B cell (primary cell): ENCODE measurements at regions not wholly inside any gene's neighbourhood (a gene's known extent, or its start where the extent isn't known, plus 50 kb on each side); places are given as distances from the start of the nearest gene placed in this dataset.

Experiments used
- ATAC-seq: fragments of 200-7000 bp; cut with Tn5 transposase; one replicate; pipeline ENCODE4 v1.10.0; 2021; ENCODE audit warnings: low read depth, mild to moderate bottlenecking, moderate number of reproducible peaks, moderate library complexity
- CTCF ChIA-PET: fragments of 350-600 bp; sonication (Branson Sonifier 250); formaldehyde crosslinking; loops from one replicate; lab custom pipeline; 2021; ENCODE audit warnings: antibody characterized with exemption, inconsistent platforms; lab: Charles Lee
- POLR2A ChIA-PET: fragments of 350-600 bp; sonication (Branson Sonifier 250); formaldehyde crosslinking; loops from one replicate; lab custom pipeline; 2021; ENCODE audit warnings: antibody characterized with exemption; lab: Charles Lee
- DNase-seq: peaks from one replicate; pipeline ENCODE4 v3.0.0; 2013
- H2AFZ ChIP-seq: 2 replicates; pipeline ENCODE4 v1.6.1; 2012; ENCODE audit warnings: mild to moderate bottlenecking, low read depth, low read length; ENCODE audit not compliant: insufficient read depth, poor library complexity, severe bottlenecking
- H3K27ac ChIP-seq, 2 donors: 1 replicate in 1 of 2; 2 replicates in 1 of 2; pipeline ENCODE4 v1.5.1; 2012 to 2013; ENCODE audit warnings: low read length in 2 of 2, mild to moderate bottlenecking in 2 of 2, moderate library complexity in 1 of 2
- H3K27me3 ChIP-seq, 4 experiments: fragments of 200-600 bp in 1 of 4; sonication (generic) in 1 of 4; replicated peaks in 1 of 4; 1 replicate in 2 of 4; 2 replicates in 2 of 4; pipeline versions ENCODE4 v1.6.1 to v1.7.0; 2013 to 2016; ENCODE audit warnings: low read length in 3 of 4, mild to moderate bottlenecking in 2 of 4, mixed read lengths in 1 of 4, moderate library complexity in 1 of 4; ENCODE audit not compliant: insufficient read depth in 4 of 4, control insufficient read depth in 3 of 4; ENCODE audit errors: control extremely low read depth in 1 of 4
- H3K36me3 ChIP-seq, 2 experiments: replicated peaks in 1 of 2; 1 replicate in 1 of 2; 2 replicates in 1 of 2; pipeline versions ENCODE4 v1.6.1 to v1.7.1; 2013; ENCODE audit warnings: low read length in 1 of 2; ENCODE audit not compliant: insufficient read depth in 2 of 2, control insufficient read depth in 1 of 2; ENCODE audit errors: control extremely low read depth in 1 of 2, extremely low read depth in 1 of 2
- H3K4me1 ChIP-seq, 2 donors: fragments of 200-600 bp in 1 of 2; sonication (generic) in 1 of 2; 1 replicate in 1 of 2; 2 replicates in 1 of 2; pipeline versions ENCODE4 v1.5.1 to v1.6.1; 2013 to 2017; ENCODE audit warnings: low read length in 2 of 2; ENCODE audit not compliant: control insufficient read depth in 2 of 2, insufficient read depth in 2 of 2
- H3K4me2 ChIP-seq: replicated peaks from 2 replicates; pipeline ENCODE3; 2012; ENCODE audit warnings: mild to moderate bottlenecking, low read depth, low read length; ENCODE audit not compliant: poor library complexity, severe bottlenecking
- H3K4me3 ChIP-seq, 5 experiments: fragments of 200-600 bp in 1 of 5; sonication (generic) in 1 of 5; 1 replicate in 3 of 5; 2 replicates in 2 of 5; pipeline versions ENCODE4 v1.5.1 to v1.7.0; 2011 to 2016; ENCODE audit warnings: low read length in 4 of 5, mild to moderate bottlenecking in 4 of 5, low read depth in 2 of 5, control low read depth in 1 of 5, moderate library complexity in 1 of 5; ENCODE audit not compliant: insufficient read depth in 1 of 5; ENCODE audit errors: control extremely low read depth in 1 of 5, extremely low read depth in 1 of 5
- H3K79me2 ChIP-seq: fragments of 200-600 bp; sonication (generic); one replicate; pipeline ENCODE4 v1.6.0; 2016; ENCODE audit warnings: low read length; ENCODE audit not compliant: control insufficient read depth, insufficient read depth
- H3K9ac ChIP-seq: fragments of 200-600 bp; sonication (generic); 2 replicates; pipeline ENCODE4 v1.6.1; 2017; ENCODE audit warnings: mild to moderate bottlenecking, low read length, moderate library complexity
- H3K9me3 ChIP-seq, 3 donors: one replicate each; pipeline versions ENCODE4 v1.6.1 to v1.7.1; 2013; ENCODE audit warnings: low read length in 2 of 3; ENCODE audit not compliant: control insufficient read depth in 2 of 3, insufficient read depth in 1 of 3; ENCODE audit errors: control extremely low read depth in 1 of 3
- H4K20me1 ChIP-seq: 2 replicates; pipeline ENCODE4 v1.6.0; 2012; ENCODE audit warnings: mild to moderate bottlenecking, low read length; ENCODE audit not compliant: insufficient read depth, control insufficient read depth, poor library complexity, severe bottlenecking
- H3K27ac Mint-ChIP-seq: one replicate; pipeline ENCODE4 v1.8.0; 2021; ENCODE audit warnings: mixed read lengths
- H3K27me3 Mint-ChIP-seq: one replicate; pipeline ENCODE4 v1.8.0; 2021; ENCODE audit warnings: mixed read lengths
- H3K4me1 Mint-ChIP-seq: one replicate; pipeline ENCODE4 v1.8.0; 2021; ENCODE audit warnings: mixed read lengths
- H3K4me3 Mint-ChIP-seq: one replicate; pipeline ENCODE4 v1.8.0; 2021; ENCODE audit warnings: mixed read lengths
- H3K9me3 Mint-ChIP-seq: one replicate; pipeline ENCODE4 v1.8.0; 2022; ENCODE audit warnings: mixed read lengths; ENCODE audit not compliant: insufficient read depth
- CTCF ChIP-seq: fragments of 200-600 bp; IDR thresholded peaks from one replicate; pipeline ENCODE4 v1.8.0; 2022; ENCODE audit warnings: antibody characterized with exemption, mild to moderate bottlenecking
- EZH2 ChIP-seq: IDR thresholded peaks from 2 replicates; pipeline ENCODE4 v1.6.1; 2012; ENCODE audit warnings: borderline replicate concordance, low read depth, mild to moderate bottlenecking, moderate library complexity, low read length; ENCODE audit not compliant: insufficient read depth, poor library complexity, severe bottlenecking
- WGBS: methylation state at CpG from one replicate; pipeline ENCODE4 v1.1.5; 2013; ENCODE audit warnings: missing lambda C conversion rate; ENCODE audit not compliant: insufficient coverage; 5-methylcytosine and 5-hydroxymethylcytosine counted together
- intact Hi-C: fragments of 100-400 bp; cut with micrococcal nuclease; formaldehyde crosslinking; loops from one replicate; pipeline ENCODE4 v1.10.0; 2022

GRCh38 chr10:28095791-28096378 lies 97.0 kb upstream of the ODAD2 start:
- H3K4me1 ChIP-seq: no peaks in the 10 kb centered on the region
- H3K4me2 ChIP-seq: no peak overlapping the region
- no peaks in the 10 kb centered on the region for H3K9me3 ChIP-seq
- TF ChIP-seq EZH2 (no peak), CTCF (no peak)
- Mint-ChIP-seq H3K4me3 (no peak overlapping the region), H3K27me3 (no peaks in the 10 kb centered on the region), H3K9me3 (no peaks in the 10 kb centered on the region), H3K27ac (no peak overlapping the region), H3K4me1 (no peaks in the 10 kb centered on the region)
- H2AFZ ChIP-seq: no peak overlapping the region
- DNase-seq: no peak
- no peaks in the 10 kb centered on the region for H3K27me3 ChIP-seq
- no peak overlapping the region for H3K27ac ChIP-seq
- ChIA-PET POLR2A (no interaction called here), CTCF (interaction anchor here (0.6 kb wide), 1 partner anchor 70 kb away, joined by 3 read pairs; no protein-coding TSS in a partner anchor)
- ATAC-seq: no peak
- no peaks in the 10 kb centered on the region for H3K79me2 ChIP-seq
- WGBS: no CpG with 5 or more reads among the region's 5 CpGs
- H3K4me3 ChIP-seq: no peak overlapping the region
- H3K9ac ChIP-seq: no peak overlapping the region
- H4K20me1 ChIP-seq: no peaks in the 10 kb centered on the region
- intact Hi-C loops: no loop called here
- H3K36me3 ChIP-seq: no peaks in the 10 kb centered on the region

GRCh38 chr10:28094121-28094520 lies 95.2 kb upstream of the ODAD2 start:
- no peak overlapping the region for H3K27ac Mint-ChIP-seq
- Histone ChIP-seq H3K4me3 (no peak overlapping the region), H3K79me2 (no peaks in the 10 kb centered on the region), H4K20me1 (no peaks in the 10 kb centered on the region), H3K27me3 (no peaks in the 10 kb centered on the region), H2AFZ (no peak overlapping the region), H3K4me2 (no peak overlapping the region), H3K36me3 (no peaks in the 10 kb centered on the region), H3K9ac (no peak overlapping the region), H3K9me3 (no peaks in the 10 kb centered on the region), H3K4me1 (no peaks in the 10 kb centered on the region), H3K27ac (no peak overlapping the region)
- ATAC-seq (no peak), DNase-seq (no peak)
- 99% methylated on average over 6 of the region's 8 CpGs for WGBS
- H3K9me3 Mint-ChIP-seq: no peaks in the 10 kb centered on the region
- intact Hi-C loops: no loop called here
- no peak for TF ChIP-seq CTCF
- TF ChIP-seq EZH2: no peak
- ChIA-PET CTCF (interaction anchor here (1.2 kb wide), 1 partner anchor 147 kb away, joined by 3 read pairs; no protein-coding TSS in a partner anchor), POLR2A (no interaction called here)
- H3K4me3 Mint-ChIP-seq: no peak overlapping the region
- no peaks in the 10 kb centered on the region for H3K27me3 Mint-ChIP-seq
- no peaks in the 10 kb centered on the region for H3K4me1 Mint-ChIP-seq
